Left ventricle myocardium inferior (tissue), 1 donor: ENCODE measurements at regions not wholly inside any gene's neighbourhood (a gene's known extent, or its start where the extent isn't known, plus 50 kb on each side); places are given as distances from the start of the nearest gene placed in this dataset.

Experiments
- DNase-seq: peaks from one replicate; pipeline ENCODE4 v3.0.0-alpha.2; 2020
- H3K27ac ChIP-seq: fragments of 200-600 bp; replicated peaks from 2 replicates; pipeline ENCODE4 v1.8.0; 2021
- H3K27me3 ChIP-seq: fragments of 200-600 bp; 2 replicates; pipeline ENCODE4 v1.8.0; 2021; ENCODE audit warnings: low read depth
- H3K36me3 ChIP-seq: fragments of 200-600 bp; 2 replicates; pipeline ENCODE4 v1.8.0; 2021
- H3K4me1 ChIP-seq: fragments of 200-600 bp; 2 replicates; pipeline ENCODE4 v1.8.0; 2021
- H3K4me3 ChIP-seq: fragments of 200-600 bp; 2 replicates; pipeline ENCODE4 v1.8.0; 2021; ENCODE audit warnings: mild to moderate bottlenecking, moderate library complexity
- H3K9me3 ChIP-seq: fragments of 200-600 bp; replicated peaks from 2 replicates; pipeline ENCODE4 v1.8.0; 2021
- CTCF ChIP-seq: fragments of 200-600 bp; IDR thresholded peaks from 2 replicates; pipeline ENCODE4 v1.8.0; 2021; ENCODE audit warnings: antibody characterized with exemption, mild to moderate bottlenecking, borderline replicate concordance
- intact Hi-C: fragments of 100-400 bp; cut with micrococcal nuclease; formaldehyde crosslinking; loops from one replicate; pipeline ENCODE4 v1.11.0; 2022
- donor health status: DM: no; HTN: yes; CAD: no; lungs with severe emphysema.

GRCh38 chr7:11950942-11951341, 118.9 kb upstream of the THSD7A start:
- intact Hi-C loops, result no loop called here
- no peaks in the 10 kb centered on the region for H3K27me3 ChIP-seq
- H3K36me3 ChIP-seq, result no peaks in the 10 kb centered on the region
- no peak for DNase-seq
- peaks cover 7% of the 10 kb centered on the region for H3K9me3 ChIP-seq
- H3K4me1 ChIP-seq, result no peaks in the 10 kb centered on the region
- H3K27ac ChIP-seq, result no peak overlapping the region
- no peak overlapping the region for H3K4me3 ChIP-seq
- no peak for TF ChIP-seq CTCF

GRCh38 chr7:11951909-11952308, 119.9 kb upstream of the THSD7A start:
- no peak overlapping the region for H3K27ac ChIP-seq
- H3K9me3 ChIP-seq, result no peaks in the 10 kb centered on the region
- H3K4me1 ChIP-seq, result no peaks in the 10 kb centered on the region
- no peak for DNase-seq
- H3K27me3 ChIP-seq, result no peaks in the 10 kb centered on the region
- H3K4me3 ChIP-seq, result no peak overlapping the region
- no peaks in the 10 kb centered on the region for H3K36me3 ChIP-seq
- intact Hi-C loops, result no loop called here
- no peak for TF ChIP-seq CTCF

GRCh38 chr7:11952972-11953371, 121.0 kb upstream of the THSD7A start:
- H3K4me1 ChIP-seq, result no peaks in the 10 kb centered on the region
- no peak for TF ChIP-seq CTCF
- no peaks in the 10 kb centered on the region for H3K27me3 ChIP-seq
- no peaks in the 10 kb centered on the region for H3K9me3 ChIP-seq
- intact Hi-C loops, result no loop called here
- H3K4me3 ChIP-seq, result no peak overlapping the region
- H3K27ac ChIP-seq, result no peak overlapping the region
- no peak for DNase-seq
- H3K36me3 ChIP-seq, result no peaks in the 10 kb centered on the region

- no peak overlapping the region for H3K4me3 ChIP-seq
- no peaks in the 10 kb centered on the region for H3K36me3 ChIP-seq
- H3K27me3 ChIP-seq, result no peaks in the 10 kb centered on the region
- no peaks in the 10 kb centered on the region for H3K4me1 ChIP-seq
- no peaks in the 10 kb centered on the region for H3K9me3 ChIP-seq
- no peak for DNase-seq
- TF ChIP-seq CTCF, result no peak
- H3K27ac ChIP-seq, result no peak overlapping the region
- intact Hi-C loops, result no loop called here
Measured at GRCh38 chr7:11956991-11957390, 125.0 kb upstream of the THSD7A start.

- H3K9me3 ChIP-seq, result no peaks in the 10 kb centered on the region
- no peaks in the 10 kb centered on the region for H3K36me3 ChIP-seq
- H3K4me1 ChIP-seq, result no peaks in the 10 kb centered on the region
- H3K4me3 ChIP-seq, result no peak overlapping the region
- no peak overlapping the region for H3K27ac ChIP-seq
- TF ChIP-seq CTCF, result no peak
- DNase-seq, result no peak
- H3K27me3 ChIP-seq, result no peaks in the 10 kb centered on the region
- intact Hi-C loops, result no loop called here
Measured at GRCh38 chr7:11957956-11958355, 126.0 kb upstream of the THSD7A start.

- no peak for DNase-seq
- Histone ChIP-seq H3K4me1 (no peaks in the 10 kb centered on the region), H3K27ac (no peak overlapping the region), H3K36me3 (no peaks in the 10 kb centered on the region), H3K9me3 (no peaks in the 10 kb centered on the region), H3K27me3 (no peaks in the 10 kb centered on the region), H3K4me3 (no peak overlapping the region)
- no peak for TF ChIP-seq CTCF
- intact Hi-C loops, result no loop called here
Measured at GRCh38 chr7:11959121-11959520, 127.1 kb upstream of the THSD7A start.
